Right atrium auricular region (tissue), 2 donors: ENCODE measurements at regions not wholly inside any gene's neighbourhood (a gene's known extent, or its start where the extent isn't known, plus 50 kb on each side); places are given as distances from the start of the nearest gene placed in this dataset.
"Not testable (repeated sequence)": the region's sequence is repeated elsewhere in the genome, so short reads cannot be mapped to it uniquely, and the experiment has no call there.

Experiments used
- DNase-seq: peaks from one replicate; pipeline ENCODE4 v3.0.0-alpha.2; 2019; ENCODE audit warnings: low spot score
- H3K27ac ChIP-seq, 2 donors: fragments of 200-600 bp; sonication (generic); 1 replicate in 1 of 2; 2 replicates in 1 of 2; pipeline ENCODE4 v1.5.1; 2016 to 2019
- H3K27me3 ChIP-seq, 2 donors: fragments of 200-600 bp; sonication (generic); one replicate each; pipeline versions ENCODE4 v1.5.1 to v1.6.0; 2017 to 2019
- H3K36me3 ChIP-seq: fragments of 200-600 bp; sonication (generic); one replicate; pipeline ENCODE4 v1.5.1; 2016
- H3K4me1 ChIP-seq, 2 donors: fragments of 200-600 bp; sonication (generic); one replicate each; pipeline versions ENCODE4 v1.5.1 to v1.6.0; 2017 to 2019
- H3K4me3 ChIP-seq, 2 donors: fragments of 200-600 bp; sonication (generic); 1 replicate in 1 of 2; 2 replicates in 1 of 2; pipeline ENCODE4 v1.5.1; 2017 to 2019; ENCODE audit warnings: mild to moderate bottlenecking in 1 of 2, moderate library complexity in 1 of 2
- H3K9me3 ChIP-seq, 2 donors: fragments of 200-600 bp; sonication (generic); one replicate each; pipeline ENCODE4 v1.5.1; 2019
- TF ChIP-seq, protein P1 (sequence below), 2 donors: fragments of 200-600 bp; sonication (generic); IDR thresholded peaks; one replicate each; pipeline ENCODE4 v1.5.1; 2019; ENCODE audit warnings: antibody characterized with exemption in 2 of 2

DNA sequence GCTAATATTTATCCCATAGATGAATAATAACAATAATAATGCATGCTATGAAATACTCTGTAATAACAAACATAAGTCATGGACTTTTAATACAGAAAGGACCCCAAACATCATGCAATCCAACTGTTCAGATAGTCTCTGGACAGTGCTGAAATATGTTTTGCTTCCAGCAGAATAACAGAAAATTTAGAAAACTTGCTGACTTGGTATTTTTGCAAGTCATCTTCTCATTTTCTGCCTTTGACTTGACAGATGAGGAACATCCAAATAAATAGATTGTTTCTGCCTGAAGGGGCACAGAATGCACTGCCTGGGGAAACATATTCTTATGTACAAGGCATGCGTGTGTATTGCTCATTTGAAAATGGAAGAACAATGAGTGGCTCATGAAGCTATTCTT lies 442.4 kb upstream of the GRM7 start:
- Histone ChIP-seq H3K27me3 (no peaks in the 10 kb centered on the region), H3K9me3 (no peaks in the 10 kb centered on the region), H3K36me3 (no peaks in the 10 kb centered on the region), H3K4me1 (no peaks in the 10 kb centered on the region), H3K4me3 (no peak overlapping the region), H3K27ac (no peak overlapping the region)
- TF ChIP-seq, protein P1, sequence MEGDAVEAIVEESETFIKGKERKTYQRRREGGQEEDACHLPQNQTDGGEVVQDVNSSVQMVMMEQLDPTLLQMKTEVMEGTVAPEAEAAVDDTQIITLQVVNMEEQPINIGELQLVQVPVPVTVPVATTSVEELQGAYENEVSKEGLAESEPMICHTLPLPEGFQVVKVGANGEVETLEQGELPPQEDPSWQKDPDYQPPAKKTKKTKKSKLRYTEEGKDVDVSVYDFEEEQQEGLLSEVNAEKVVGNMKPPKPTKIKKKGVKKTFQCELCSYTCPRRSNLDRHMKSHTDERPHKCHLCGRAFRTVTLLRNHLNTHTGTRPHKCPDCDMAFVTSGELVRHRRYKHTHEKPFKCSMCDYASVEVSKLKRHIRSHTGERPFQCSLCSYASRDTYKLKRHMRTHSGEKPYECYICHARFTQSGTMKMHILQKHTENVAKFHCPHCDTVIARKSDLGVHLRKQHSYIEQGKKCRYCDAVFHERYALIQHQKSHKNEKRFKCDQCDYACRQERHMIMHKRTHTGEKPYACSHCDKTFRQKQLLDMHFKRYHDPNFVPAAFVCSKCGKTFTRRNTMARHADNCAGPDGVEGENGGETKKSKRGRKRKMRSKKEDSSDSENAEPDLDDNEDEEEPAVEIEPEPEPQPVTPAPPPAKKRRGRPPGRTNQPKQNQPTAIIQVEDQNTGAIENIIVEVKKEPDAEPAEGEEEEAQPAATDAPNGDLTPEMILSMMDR (IDR thresholded peaks at IDR 0.05): no peak
- no peak for DNase-seq

DNA sequence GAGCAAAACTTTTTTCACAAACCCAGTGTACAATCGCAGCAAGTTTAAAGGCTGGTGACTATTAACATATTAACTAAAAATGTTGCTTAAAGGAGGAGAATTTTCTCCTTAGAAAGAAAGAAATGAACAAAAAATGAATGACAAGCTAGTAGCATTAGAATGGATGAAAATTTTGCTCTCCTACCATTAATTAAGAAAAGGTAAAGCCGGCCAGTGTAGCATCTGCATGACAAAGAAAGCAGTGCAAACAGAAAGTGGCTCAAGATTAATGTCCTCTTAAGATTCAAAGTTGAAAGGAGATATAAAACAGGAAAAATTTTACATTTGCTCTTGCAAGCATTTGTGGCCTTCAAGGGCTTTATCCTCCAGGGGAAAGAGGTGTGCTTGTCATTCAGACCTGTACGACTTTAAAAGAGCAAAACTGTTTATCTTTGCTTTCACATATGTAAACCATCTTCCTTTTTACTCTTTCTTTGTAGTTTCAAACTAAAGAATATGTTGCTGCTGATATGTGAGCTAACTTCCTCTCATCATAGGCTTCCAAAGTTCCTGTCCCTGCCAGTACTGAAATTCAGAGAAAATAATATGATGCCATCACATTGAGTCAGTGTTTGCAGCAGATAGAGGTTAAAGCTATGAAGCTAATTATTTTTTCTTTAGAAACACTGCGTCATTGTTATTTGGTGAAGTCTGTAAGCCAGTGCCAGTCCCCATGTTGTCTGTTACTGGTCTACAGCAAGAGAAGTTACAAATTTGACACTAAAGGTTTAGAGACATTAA lies 439.1 kb upstream of the GRM7 start:
- DNase-seq: no peak
- Histone ChIP-seq H3K27ac (no peak overlapping the region), H3K4me3 (no peak overlapping the region), H3K4me1 (no peaks in the 10 kb centered on the region), H3K9me3 (peaks cover 0 to 21% of the 10 kb centered on the region in 2 donors), H3K36me3 (no peaks in the 10 kb centered on the region), H3K27me3 (no peaks in the 10 kb centered on the region)
- TF ChIP-seq, protein P1 (IDR thresholded peaks at IDR 0.05): no peak

DNA sequence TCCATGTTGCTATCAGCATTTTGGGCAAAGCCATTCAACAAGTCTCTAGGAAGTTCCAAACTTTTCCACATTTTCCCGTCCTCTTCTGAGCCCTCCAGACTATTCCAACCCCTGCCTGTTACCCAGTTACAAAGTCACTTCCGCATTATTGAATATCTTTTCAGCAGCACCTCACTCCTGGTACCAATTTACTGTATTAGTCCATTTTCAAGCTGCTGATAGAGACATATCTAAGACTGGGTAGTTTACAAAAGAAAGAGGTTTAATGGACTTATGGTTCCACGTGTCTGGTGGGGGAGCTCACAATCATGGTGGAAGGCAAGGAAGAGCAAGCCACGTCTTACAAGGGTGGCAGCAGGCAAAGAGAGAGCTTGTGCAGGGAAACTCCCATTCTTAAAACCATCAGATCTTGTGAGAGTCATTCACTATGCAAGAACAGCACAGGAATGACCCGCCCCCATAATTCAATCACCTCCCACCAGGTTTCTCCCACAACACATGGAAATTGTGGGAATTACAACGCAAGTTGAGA lies 435.6 kb upstream of the GRM7 start:
- no peak overlapping the region for H3K27ac ChIP-seq
- DNase-seq: no peak
- TF ChIP-seq, protein P1 (IDR thresholded peaks at IDR 0.05): no peak

GRCh38 chr3:6428276-6428675 lies 432.6 kb upstream of the GRM7 start:
- peaks cover 0 to 21% of the 10 kb centered on the region in 2 donors for H3K9me3 ChIP-seq
- H3K36me3 ChIP-seq, H3K27me3 ChIP-seq, DNase-seq, H3K4me1 ChIP-seq, H3K4me3 ChIP-seq, H3K27ac ChIP-seq: not testable (repeated sequence)

More for the DNA sequence above, 435.6 kb upstream of the GRM7 start:
- no peaks in the 10 kb centered on the region for H3K4me1 ChIP-seq
- H3K9me3 ChIP-seq: peaks cover 0 to 21% of the 10 kb centered on the region in 2 donors
- H3K36me3 ChIP-seq: no peaks in the 10 kb centered on the region
- no peaks in the 10 kb centered on the region for H3K27me3 ChIP-seq
- H3K4me3 ChIP-seq: no peak overlapping the region

DNA sequence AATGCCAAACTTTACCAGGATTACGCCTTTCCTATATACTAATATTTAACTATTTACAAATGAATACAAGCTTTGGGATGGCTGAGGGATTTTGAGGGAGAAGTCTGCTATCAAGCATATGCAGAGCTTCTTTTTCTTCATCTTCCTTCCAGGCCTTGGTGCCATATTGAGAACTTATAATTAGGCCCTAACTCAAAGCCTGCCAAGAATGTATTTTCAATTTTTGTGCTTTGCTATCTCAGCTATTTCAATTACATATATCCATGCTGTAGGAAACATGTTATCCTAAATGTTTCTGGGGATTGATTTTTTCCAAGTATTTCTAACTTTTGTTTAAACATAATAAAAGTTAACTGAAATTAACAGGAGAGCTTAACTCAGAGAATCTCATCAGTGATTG lies 425.0 kb upstream of the GRM7 start:
- no peaks in the 10 kb centered on the region for H3K9me3 ChIP-seq
- H3K36me3 ChIP-seq: no peaks in the 10 kb centered on the region
- DNase-seq: no peak
- no peaks in the 10 kb centered on the region for H3K4me1 ChIP-seq
- no peaks in the 10 kb centered on the region for H3K27me3 ChIP-seq
- TF ChIP-seq, protein P1 (IDR thresholded peaks at IDR 0.05): no peak
- no peak overlapping the region for H3K4me3 ChIP-seq
- no peak overlapping the region for H3K27ac ChIP-seq

DNA sequence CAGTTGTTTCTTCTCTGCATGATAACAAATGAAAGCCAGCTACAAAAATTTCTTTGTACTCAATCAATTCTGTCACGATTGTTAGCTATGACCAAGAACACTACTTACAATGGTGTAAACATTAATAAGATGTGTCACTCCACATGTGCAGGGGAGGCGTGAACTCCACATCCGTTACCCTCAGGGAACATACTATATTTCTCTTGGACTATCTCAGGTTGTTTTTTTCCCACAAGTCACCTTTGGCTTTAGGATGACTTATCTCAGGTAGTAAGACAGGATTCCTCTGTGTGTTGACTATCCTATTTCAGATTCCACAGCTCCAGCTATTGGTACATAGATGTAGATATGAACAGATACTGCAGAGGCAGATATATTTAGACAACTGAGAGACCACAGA lies 423.3 kb upstream of the GRM7 start:
- H3K9me3 ChIP-seq: no peaks in the 10 kb centered on the region
- DNase-seq: no peak
- TF ChIP-seq, protein P1 (IDR thresholded peaks at IDR 0.05): no peak
- H3K27ac ChIP-seq: no peak overlapping the region
- H3K36me3 ChIP-seq: no peaks in the 10 kb centered on the region
- no peaks in the 10 kb centered on the region for H3K27me3 ChIP-seq
- no peaks in the 10 kb centered on the region for H3K4me1 ChIP-seq
- H3K4me3 ChIP-seq: no peak overlapping the region
